ENCODE measurements at regions not wholly inside any gene's neighbourhood (a gene's known extent, or its start where the extent isn't known, plus 50 kb on each side); places are given as distances from the start of the nearest gene placed in this dataset.

DNA sequence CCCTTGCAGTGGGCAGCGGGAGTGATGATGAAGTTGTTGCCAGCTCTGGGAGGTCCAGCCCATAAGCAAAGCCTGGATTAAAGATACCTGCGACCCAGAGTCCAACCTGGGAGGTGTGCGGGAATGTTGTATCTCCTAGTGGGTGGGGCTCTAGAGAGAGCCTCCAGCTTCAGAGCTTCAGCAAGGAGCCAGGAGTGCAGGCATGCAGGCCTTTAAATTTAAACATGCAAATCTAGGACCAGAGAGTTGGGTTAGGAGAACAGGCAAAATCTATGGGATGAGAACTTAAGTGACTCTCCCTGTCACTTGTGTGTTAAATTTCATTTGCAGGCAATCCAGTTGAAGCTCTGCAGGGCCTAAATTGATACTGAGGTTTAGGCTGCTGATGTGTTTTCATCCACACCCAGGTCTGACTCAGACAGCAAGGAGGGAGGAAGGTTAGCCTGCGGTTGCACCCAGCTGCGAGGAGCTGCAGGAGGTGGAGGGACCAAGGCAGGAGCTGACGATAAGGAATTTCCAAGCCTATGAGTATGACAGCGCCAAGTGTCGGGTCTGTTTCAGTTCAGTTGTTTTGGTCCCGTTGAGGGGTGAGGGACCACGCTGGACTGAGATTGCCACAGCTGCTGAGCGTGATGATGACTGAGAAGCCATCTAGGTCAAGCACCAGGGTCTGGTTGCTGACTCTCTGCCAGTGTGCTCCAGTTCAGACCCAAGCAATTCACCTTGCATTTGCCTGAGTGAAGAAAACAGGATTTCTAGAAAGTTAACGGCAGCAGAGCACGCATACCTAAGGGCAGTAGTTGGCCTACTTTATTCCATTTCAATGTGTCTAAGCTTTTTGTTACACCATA lies 243.0 kb downstream of the ICE1 start:
- TF ChIP-seq, protein P1, sequence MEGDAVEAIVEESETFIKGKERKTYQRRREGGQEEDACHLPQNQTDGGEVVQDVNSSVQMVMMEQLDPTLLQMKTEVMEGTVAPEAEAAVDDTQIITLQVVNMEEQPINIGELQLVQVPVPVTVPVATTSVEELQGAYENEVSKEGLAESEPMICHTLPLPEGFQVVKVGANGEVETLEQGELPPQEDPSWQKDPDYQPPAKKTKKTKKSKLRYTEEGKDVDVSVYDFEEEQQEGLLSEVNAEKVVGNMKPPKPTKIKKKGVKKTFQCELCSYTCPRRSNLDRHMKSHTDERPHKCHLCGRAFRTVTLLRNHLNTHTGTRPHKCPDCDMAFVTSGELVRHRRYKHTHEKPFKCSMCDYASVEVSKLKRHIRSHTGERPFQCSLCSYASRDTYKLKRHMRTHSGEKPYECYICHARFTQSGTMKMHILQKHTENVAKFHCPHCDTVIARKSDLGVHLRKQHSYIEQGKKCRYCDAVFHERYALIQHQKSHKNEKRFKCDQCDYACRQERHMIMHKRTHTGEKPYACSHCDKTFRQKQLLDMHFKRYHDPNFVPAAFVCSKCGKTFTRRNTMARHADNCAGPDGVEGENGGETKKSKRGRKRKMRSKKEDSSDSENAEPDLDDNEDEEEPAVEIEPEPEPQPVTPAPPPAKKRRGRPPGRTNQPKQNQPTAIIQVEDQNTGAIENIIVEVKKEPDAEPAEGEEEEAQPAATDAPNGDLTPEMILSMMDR (IDR thresholded peaks at IDR 0.05; ENCODE audit: low read depth, low read length): no peak
- H3K4me3 ChIP-seq (replicated peaks in 1 of 2; ENCODE audit: low read depth in 2 of 2, low read length in 2 of 2): no peak overlapping the region
- DNase-seq (ENCODE audit: low read depth in 2 of 2): peak in 1 of 2 donors; percentile 5

DNA sequence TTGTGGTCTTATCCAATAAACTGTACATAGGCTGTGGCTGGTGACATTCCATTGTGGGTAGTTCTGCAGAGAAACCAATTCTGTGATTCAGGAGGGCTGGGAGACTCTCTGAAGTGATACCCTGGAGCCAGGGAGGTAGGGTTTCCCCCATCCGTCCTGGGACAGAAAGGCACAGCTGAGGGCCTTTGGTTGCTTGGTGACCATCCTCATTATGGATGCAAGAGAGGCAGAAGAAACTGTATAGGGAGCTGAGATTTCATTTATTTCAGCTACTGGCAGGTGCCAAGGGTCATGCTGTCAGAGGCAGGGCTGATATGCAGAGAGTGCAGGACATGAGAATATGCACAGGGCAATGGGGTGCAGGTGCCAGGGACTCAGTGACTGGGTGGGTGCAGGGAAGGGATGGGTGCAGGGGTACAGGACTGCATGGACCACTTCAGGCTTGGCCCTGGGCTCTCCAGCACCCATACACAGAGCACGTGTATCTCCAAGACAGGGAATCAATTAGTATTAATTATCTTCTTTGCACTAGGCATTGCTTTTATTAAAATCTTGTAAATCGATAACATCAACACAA lies 236.5 kb downstream of the ICE1 start:
- TF ChIP-seq, protein P1 (IDR thresholded peaks at IDR 0.05; ENCODE audit: low read depth, low read length): no peak
- H3K4me3 ChIP-seq (replicated peaks in 1 of 2; ENCODE audit: low read depth in 2 of 2, low read length in 2 of 2): no peak overlapping the region
- DNase-seq (ENCODE audit: low read depth in 2 of 2): no peak

DNA sequence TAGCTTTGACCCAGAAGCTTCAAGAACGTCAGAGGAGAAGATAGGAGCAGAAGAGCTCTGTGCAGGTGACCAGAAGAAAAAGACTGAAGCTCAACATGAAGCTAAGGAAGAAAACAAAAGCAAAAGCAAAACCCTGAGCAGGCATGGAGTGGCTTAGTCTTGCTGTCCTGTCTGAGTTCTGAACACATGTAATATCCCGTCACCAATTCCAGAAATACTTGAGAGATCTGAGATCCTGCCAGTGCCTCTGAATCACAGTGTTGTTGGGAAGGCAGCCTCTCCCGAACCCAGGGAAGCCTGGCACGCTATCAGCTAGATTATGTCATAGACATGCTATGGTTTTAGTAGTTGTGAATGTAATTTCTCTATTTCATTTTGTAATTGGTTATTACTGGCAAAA lies 235.7 kb downstream of the ICE1 start:
- no peak overlapping the region for H3K4me3 ChIP-seq (replicated peaks in 1 of 2; ENCODE audit: low read depth in 2 of 2, low read length in 2 of 2)
- TF ChIP-seq, protein P1 (IDR thresholded peaks at IDR 0.05; ENCODE audit: low read depth, low read length): no peak
- peak; percentile 24 to 72 for DNase-seq (ENCODE audit: low read depth in 2 of 2)

DNA sequence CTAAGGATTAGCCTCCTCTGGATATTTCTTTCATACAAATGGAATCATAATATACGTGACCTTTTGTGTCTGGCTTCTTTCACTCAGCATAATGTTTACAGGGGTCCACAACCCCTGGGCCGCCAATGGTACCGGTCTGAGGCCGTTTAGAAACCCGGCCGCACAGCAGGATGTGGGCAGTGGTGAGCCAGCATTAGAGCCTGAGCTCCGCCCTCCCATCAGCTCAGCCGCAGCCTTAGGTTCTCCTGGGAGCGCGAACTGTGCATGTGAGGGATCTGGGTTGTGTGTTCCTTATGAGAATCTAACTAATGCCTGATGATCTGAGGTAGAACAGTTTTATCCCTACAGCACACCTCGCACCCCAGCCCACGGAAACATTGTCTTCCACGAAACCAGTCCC lies 229.7 kb downstream of the ICE1 start:
- no peak for DNase-seq (ENCODE audit: low read depth in 2 of 2)
- TF ChIP-seq, protein P1 (IDR thresholded peaks at IDR 0.05; ENCODE audit: low read depth, low read length): no peak
- no peak overlapping the region for H3K4me3 ChIP-seq (replicated peaks in 1 of 2; ENCODE audit: low read depth in 2 of 2, low read length in 2 of 2)

DNA sequence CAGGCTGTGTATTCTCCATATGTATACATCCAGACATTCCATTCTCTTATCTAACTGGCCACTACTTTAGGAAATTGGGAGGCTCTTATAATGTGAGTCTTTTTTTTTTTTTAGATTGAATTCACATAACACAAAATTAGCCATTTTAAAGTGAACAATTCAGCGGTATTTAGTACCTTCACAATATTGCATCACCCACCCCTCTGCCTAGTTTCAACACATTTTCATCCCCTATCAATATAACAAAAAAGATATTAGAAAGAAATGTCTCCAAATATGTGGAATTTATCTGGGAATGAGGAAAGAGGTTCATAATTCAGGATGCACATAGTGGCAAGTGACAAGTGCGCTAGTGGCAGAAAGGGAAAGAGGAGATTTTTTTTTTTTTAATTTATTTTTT lies 228.5 kb downstream of the ICE1 start:
- no peak for DNase-seq (ENCODE audit: low read depth in 2 of 2)
- no peak overlapping the region for H3K4me3 ChIP-seq (replicated peaks in 1 of 2; ENCODE audit: low read depth in 2 of 2, low read length in 2 of 2)
- TF ChIP-seq, protein P1 (IDR thresholded peaks at IDR 0.05; ENCODE audit: low read depth, low read length): no peak

DNA sequence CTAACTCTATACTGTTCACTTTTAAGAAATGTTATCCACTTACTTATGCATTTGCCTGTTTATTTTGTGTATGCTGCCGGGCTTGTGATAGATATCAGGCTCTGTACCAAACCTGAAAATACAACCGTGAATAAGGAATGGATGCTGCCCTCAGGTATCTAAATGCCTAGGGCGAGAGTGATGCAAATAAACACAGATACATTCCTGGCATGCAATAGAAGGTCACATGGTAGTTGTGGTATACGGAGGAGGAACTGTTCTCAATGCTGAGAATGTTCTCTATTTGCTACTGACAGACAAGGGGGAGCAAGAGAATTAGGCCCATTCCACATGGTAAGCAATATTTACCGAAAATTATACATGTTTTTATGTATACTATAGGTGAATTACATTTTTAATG lies 227.8 kb downstream of the ICE1 start:
- DNase-seq (ENCODE audit: low read depth in 2 of 2): peak in 1 of 2 donors; percentile 24
- TF ChIP-seq, protein P1 (IDR thresholded peaks at IDR 0.05; ENCODE audit: low read depth, low read length): no peak

More for the DNA sequence above, 227.8 kb downstream of the ICE1 start:
- no peak overlapping the region for H3K4me3 ChIP-seq (replicated peaks in 1 of 2; ENCODE audit: low read depth in 2 of 2, low read length in 2 of 2)
